ENCODE measurements at regions not wholly inside any gene's neighbourhood (a gene's known extent, or its start where the extent isn't known, plus 50 kb on each side); places are given as distances from the start of the nearest gene placed in this dataset.

DNA sequence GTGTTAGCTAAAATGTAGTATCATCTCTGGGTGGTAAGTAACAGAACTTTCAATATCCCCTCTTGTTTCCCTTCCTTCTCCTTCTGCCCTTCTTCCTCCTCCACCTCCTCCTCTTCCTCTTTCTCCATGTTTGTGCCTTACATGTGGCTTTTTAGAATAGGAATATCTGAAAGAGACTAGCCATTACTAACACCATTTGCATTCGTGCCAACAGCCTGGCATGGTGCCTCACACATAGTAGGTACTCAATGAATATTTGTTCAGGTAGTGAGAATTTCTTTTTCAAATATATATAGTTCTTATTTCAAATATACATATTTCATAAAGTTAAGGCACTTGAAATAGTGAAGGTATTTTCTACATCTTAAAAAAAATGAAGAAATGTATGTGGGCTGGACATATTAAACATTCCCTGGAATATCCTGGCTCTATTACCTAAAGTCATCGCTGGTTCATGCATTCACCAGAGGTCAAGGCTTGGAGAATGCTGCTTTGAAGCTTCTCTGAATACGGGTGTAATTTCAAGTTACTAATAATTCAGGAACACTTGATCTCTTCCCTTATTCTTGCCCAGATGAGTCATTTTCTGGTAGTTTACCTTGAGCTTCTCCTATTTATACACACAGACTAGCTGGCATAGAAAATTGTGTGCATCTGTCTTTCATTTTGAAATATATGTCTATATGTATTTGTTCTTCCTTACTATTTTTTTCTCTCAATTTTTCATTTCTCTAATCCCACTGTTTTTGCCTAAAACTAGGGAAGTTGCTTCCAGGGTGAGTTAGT, 319.4 kb downstream of the TGFB2 start:
- TF ChIP-seq, protein P1, sequence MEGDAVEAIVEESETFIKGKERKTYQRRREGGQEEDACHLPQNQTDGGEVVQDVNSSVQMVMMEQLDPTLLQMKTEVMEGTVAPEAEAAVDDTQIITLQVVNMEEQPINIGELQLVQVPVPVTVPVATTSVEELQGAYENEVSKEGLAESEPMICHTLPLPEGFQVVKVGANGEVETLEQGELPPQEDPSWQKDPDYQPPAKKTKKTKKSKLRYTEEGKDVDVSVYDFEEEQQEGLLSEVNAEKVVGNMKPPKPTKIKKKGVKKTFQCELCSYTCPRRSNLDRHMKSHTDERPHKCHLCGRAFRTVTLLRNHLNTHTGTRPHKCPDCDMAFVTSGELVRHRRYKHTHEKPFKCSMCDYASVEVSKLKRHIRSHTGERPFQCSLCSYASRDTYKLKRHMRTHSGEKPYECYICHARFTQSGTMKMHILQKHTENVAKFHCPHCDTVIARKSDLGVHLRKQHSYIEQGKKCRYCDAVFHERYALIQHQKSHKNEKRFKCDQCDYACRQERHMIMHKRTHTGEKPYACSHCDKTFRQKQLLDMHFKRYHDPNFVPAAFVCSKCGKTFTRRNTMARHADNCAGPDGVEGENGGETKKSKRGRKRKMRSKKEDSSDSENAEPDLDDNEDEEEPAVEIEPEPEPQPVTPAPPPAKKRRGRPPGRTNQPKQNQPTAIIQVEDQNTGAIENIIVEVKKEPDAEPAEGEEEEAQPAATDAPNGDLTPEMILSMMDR (IDR thresholded peaks at IDR 0.05) = no peak
- no peak for TF ChIP-seq POLR2A (IDR thresholded peaks at IDR 0.05)

Measured in ovary (tissue), 3 donors.